Thymus (tissue), 11 donors: ENCODE measurements at regions not wholly inside any gene's neighbourhood (a gene's known extent, or its start where the extent isn't known, plus 50 kb on each side); places are given as distances from the start of the nearest gene placed in this dataset.

Source experiments
- DNase-seq, 9 donors: peaks; one replicate each; pipeline ENCODE4 v3.0.0-alpha.2; 2013; ENCODE audit warnings: low spot score in 9 of 9, low read depth in 6 of 9, missing footprints in 1 of 9
- H3K27ac ChIP-seq, 2 donors: one replicate each; pipeline ENCODE4 v1.5.1; 2013; ENCODE audit warnings: control low read depth in 1 of 2, low read depth in 1 of 2, low read length in 1 of 2, mild to moderate bottlenecking in 1 of 2, moderate library complexity in 1 of 2
- H3K27me3 ChIP-seq, 2 donors: one replicate each; pipeline ENCODE4 v1.5.1; 2013; ENCODE audit warnings: low read length in 1 of 2; ENCODE audit not compliant: control insufficient read depth in 2 of 2, insufficient read depth in 1 of 2
- H3K36me3 ChIP-seq, 2 donors: one replicate each; pipeline ENCODE4 v1.5.1; 2013; ENCODE audit warnings: low read length in 1 of 2, mild to moderate bottlenecking in 1 of 2, moderate library complexity in 1 of 2; ENCODE audit not compliant: control insufficient read depth in 2 of 2, insufficient read depth in 2 of 2
- H3K4me1 ChIP-seq, 2 donors: one replicate each; pipeline ENCODE4 v1.5.1; 2013; ENCODE audit warnings: low read length in 2 of 2; ENCODE audit not compliant: control insufficient read depth in 2 of 2, insufficient read depth in 2 of 2
- H3K4me3 ChIP-seq, 2 donors: one replicate each; pipeline ENCODE4 v1.5.1; 2013; ENCODE audit warnings: low read length in 2 of 2, control low read depth in 1 of 2, mild to moderate bottlenecking in 1 of 2
- H3K9me3 ChIP-seq, 2 donors: one replicate each; pipeline ENCODE4 v1.5.1; 2013; ENCODE audit warnings: low read length in 1 of 2, mild to moderate bottlenecking in 1 of 2; ENCODE audit not compliant: control insufficient read depth in 2 of 2, insufficient read depth in 1 of 2
- WGBS: extraction: QIAGEN DNeasy Blood & Tissue Kit; methylation state at CpG from one replicate; pipeline ENCODE4 v1.1.7; 2013; 5-methylcytosine and 5-hydroxymethylcytosine counted together
- donor health status: healthy.

GRCh38 chr3:10565814-10566213 lies 60.4 kb upstream of the ATP2B2 start:
- Histone ChIP-seq H3K27me3 (no peaks in the 10 kb centered on the region), H3K4me1 (no peaks in the 10 kb centered on the region), H3K36me3 (no peaks in the 10 kb centered on the region), H3K27ac (no peak overlapping the region), H3K9me3 (no peaks in the 10 kb centered on the region), H3K4me3 (no peak overlapping the region)
- WGBS = 87% methylated on average over 3 of the region's 3 CpGs
- DNase-seq = no peak

- H3K4me3 ChIP-seq = no peak overlapping the region
- H3K27me3 ChIP-seq = no peaks in the 10 kb centered on the region
- no peak for DNase-seq
- no peaks in the 10 kb centered on the region for H3K9me3 ChIP-seq
- 95% methylated on average over 3 of the region's 3 CpGs for WGBS
- no peaks in the 10 kb centered on the region for H3K4me1 ChIP-seq
- H3K27ac ChIP-seq = no peak overlapping the region
- H3K36me3 ChIP-seq = no peaks in the 10 kb centered on the region
These were observed 61.1 kb upstream of the ATP2B2 start for GRCh38 chr3:10566451-10566850.

GRCh38 chr3:10568549-10568948 lies 63.2 kb upstream of the ATP2B2 start:
- DNase-seq = no peak
- H3K4me3 ChIP-seq = no peak overlapping the region
- no peaks in the 10 kb centered on the region for H3K4me1 ChIP-seq
- H3K36me3 ChIP-seq = no peaks in the 10 kb centered on the region
- 34% methylated on average over 5 of the region's 5 CpGs for WGBS
- no peak overlapping the region for H3K27ac ChIP-seq
- no peaks in the 10 kb centered on the region for H3K9me3 ChIP-seq
- no peaks in the 10 kb centered on the region for H3K27me3 ChIP-seq

GRCh38 chr3:10570196-10570946 lies 65.0 kb upstream of the ATP2B2 start:
- DNase-seq = no peak
- WGBS = 94% methylated on average over 11 of the region's 11 CpGs
- Histone ChIP-seq H3K27ac (no peak overlapping the region), H3K9me3 (no peaks in the 10 kb centered on the region), H3K36me3 (no peaks in the 10 kb centered on the region), H3K4me3 (no peak overlapping the region), H3K27me3 (no peaks in the 10 kb centered on the region), H3K4me1 (no peaks in the 10 kb centered on the region)

DNA sequence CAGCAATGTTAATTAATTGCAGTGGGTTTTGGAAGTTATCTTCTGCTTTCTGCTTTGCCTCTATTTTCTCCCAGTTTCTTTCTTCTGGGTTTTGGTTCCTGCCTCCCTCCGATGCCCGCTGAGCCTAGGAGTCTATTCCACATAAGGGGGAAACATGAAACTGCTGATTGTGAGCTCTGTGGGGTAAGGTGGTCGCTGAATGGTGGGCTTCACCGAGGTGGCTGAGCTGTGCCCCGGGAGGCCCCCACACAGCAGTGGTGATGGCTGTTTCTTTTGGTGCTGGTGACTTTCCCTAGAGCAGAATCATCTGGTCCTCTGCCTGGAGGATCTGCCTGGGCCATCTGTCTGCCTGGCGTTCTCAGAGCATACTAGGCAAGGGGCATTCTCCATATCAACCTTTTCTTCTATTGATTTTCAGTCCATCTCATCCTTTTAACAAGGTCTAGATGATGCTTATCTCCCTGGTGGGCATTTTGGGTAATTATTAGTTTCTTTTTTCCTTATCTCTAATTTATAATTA lies 68.8 kb upstream of the ATP2B2 start:
- Histone ChIP-seq H3K4me1 (no peaks in the 10 kb centered on the region), H3K36me3 (no peaks in the 10 kb centered on the region), H3K9me3 (no peaks in the 10 kb centered on the region), H3K4me3 (no peak overlapping the region), H3K27ac (no peak overlapping the region), H3K27me3 (no peaks in the 10 kb centered on the region)
- no peak for DNase-seq
- WGBS = 92% methylated on average over 6 of the region's 6 CpGs

DNA sequence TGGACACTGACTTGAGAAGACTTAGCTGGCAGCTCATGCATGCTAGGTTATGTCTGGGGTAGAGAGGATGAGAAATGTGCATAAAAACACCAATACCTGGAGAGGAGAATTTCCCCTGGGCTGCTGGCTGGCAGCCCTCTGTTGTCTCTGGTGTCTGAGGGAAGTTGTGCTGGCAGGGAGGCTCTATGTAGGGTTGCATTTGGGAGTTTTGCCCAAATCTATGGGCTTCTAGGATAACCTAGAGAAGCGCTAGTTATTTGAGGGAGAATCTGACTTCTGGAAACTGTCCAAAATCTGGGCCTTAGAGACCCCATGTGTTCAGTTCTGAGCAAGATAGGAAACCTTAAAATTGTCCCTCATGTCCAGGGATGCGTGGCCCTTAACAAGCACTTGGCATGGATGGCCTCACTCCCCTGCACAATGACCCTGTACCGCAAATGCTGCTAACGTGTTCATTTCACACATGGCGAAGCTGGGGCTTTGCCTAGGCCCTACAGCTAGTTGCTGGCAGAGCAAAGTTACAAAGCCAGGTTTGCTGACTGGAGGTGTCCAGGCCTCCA lies 70.3 kb upstream of the ATP2B2 start:
- H3K4me3 ChIP-seq = no peak overlapping the region
- WGBS = 69% methylated on average over 5 of the region's 5 CpGs
- no peaks in the 10 kb centered on the region for H3K27me3 ChIP-seq
- H3K9me3 ChIP-seq = no peaks in the 10 kb centered on the region
- no peaks in the 10 kb centered on the region for H3K36me3 ChIP-seq
- no peak for DNase-seq
- H3K4me1 ChIP-seq = no peaks in the 10 kb centered on the region
- H3K27ac ChIP-seq = no peak overlapping the region

DNA sequence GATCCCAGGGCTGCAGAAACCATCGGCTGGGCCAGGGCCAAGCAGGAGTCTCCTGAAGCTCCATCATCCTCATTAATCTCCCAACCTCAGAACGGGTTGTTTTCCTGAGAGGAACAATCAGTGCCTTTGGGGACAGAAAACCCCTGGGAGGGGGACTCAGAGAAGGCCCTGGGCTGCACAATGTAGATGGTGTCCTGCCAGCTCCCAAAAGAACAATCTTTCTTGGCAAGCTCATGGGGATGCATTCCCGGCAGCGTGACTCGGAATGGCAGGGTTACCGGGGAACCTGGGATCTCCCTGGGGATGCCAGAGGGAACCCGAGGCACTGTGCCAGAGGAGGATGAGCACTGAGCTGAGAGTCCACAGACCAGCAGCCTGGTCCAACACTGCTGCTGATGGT lies 72.1 kb upstream of the ATP2B2 start:
- no peak for DNase-seq
- 91% methylated on average over 7 of the region's 7 CpGs for WGBS
- no peak overlapping the region for H3K27ac ChIP-seq
- peaks cover 0 to 2% of the 10 kb centered on the region in 2 donors for H3K27me3 ChIP-seq
- H3K9me3 ChIP-seq = no peaks in the 10 kb centered on the region
- no peaks in the 10 kb centered on the region for H3K4me1 ChIP-seq
- no peaks in the 10 kb centered on the region for H3K36me3 ChIP-seq
- H3K4me3 ChIP-seq = no peak overlapping the region

DNA sequence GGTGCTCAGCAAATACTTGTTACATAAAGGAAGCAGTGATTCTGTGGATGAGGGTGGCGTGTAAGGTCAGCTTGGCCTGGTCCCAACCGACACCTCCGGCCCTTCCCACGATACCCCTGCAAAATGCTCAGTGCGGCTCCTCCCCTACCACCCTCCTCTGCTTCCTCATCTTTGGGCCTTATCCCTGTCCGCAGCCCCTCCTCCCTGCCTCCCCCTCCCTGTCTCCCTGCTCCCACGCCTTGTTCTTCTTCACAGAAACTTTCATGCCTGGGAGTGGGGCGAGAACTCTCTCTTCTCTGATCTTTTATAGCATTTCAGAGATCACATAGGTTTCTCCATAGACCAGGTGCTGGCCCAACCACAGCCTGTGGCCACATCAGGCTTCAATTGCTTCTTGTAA lies 75.0 kb upstream of the ATP2B2 start:
- DNase-seq = no peak
- WGBS = 76% methylated on average over 8 of the region's 8 CpGs
- H3K36me3 ChIP-seq = no peaks in the 10 kb centered on the region
- no peaks in the 10 kb centered on the region for H3K9me3 ChIP-seq
- no peak overlapping the region for H3K27ac ChIP-seq
- peaks cover 0 to 2% of the 10 kb centered on the region in 2 donors for H3K27me3 ChIP-seq
- no peak overlapping the region for H3K4me3 ChIP-seq
- H3K4me1 ChIP-seq = no peaks in the 10 kb centered on the region

DNA sequence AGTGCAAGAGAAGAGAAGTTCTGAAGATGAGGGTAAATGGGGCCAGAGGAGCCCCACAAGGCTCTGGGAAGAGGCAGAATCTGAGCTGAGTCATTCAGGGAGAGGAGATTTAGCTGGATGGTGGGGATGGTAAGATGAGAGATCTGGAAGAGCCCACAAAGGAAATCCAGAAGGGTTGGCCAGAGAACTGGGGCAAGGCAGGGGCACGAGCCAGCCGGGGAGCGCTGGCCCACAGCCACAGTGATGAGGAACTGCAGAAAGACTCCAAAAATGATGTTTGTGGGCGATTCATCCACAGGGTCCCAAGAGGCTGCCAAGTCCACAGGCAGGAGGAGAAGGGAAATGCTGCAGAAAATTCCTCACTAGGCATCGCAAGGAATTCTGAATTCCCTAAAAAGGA lies 75.9 kb upstream of the ATP2B2 start:
- Histone ChIP-seq H3K36me3 (no peaks in the 10 kb centered on the region), H3K27me3 (peaks cover 0 to 2% of the 10 kb centered on the region in 2 donors), H3K4me3 (no peak overlapping the region), H3K27ac (no peak overlapping the region), H3K4me1 (no peaks in the 10 kb centered on the region), H3K9me3 (no peaks in the 10 kb centered on the region)
- WGBS = 82% methylated on average over 5 of the region's 5 CpGs
- no peak for DNase-seq
